Right hindlimb (tissue), 1 donor: ENCODE measurements at regions not wholly inside any gene's neighbourhood (a gene's known extent, or its start where the extent isn't known, plus 50 kb on each side); places are given as distances from the start of the nearest gene placed in this dataset.
"Not testable (repeated sequence)": the region's sequence is repeated elsewhere in the genome, so short reads cannot be mapped to it uniquely, and the experiment has no call there.

ENCODE experiments used
- DNase-seq: peaks from one replicate; pipeline ENCODE4 v3.0.0-alpha.2; 2018

GRCh38 chr6:133802861-133803260, 86.1 kb upstream of the TCF21 start:
- DNase-seq = no peak

- DNase-seq = no peak
Measured at GRCh38 chr6:133804265-133804664, 84.6 kb upstream of the TCF21 start.

- DNase-seq = no peak
Measured at GRCh38 chr6:133805876-133806275, 83.0 kb upstream of the TCF21 start.

- no peak for DNase-seq
Measured at GRCh38 chr6:133806382-133807140, 82.4 kb upstream of the TCF21 start.

- DNase-seq = no peak
Measured at GRCh38 chr6:133807501-133807900, 81.4 kb upstream of the TCF21 start.

- DNase-seq = no peak
Measured at GRCh38 chr6:133809406-133809805, 79.5 kb upstream of the TCF21 start.

- DNase-seq = no peak
Measured at GRCh38 chr6:133811557-133811956, 77.4 kb upstream of the TCF21 start.

GRCh38 chr6:133812446-133812845, 76.5 kb upstream of the TCF21 start:
- not testable (repeated sequence) for DNase-seq

- DNase-seq = no peak
Measured at GRCh38 chr6:133814238-133814637, 74.7 kb upstream of the TCF21 start.

GRCh38 chr6:133814797-133815196, 74.1 kb upstream of the TCF21 start:
- no peak for DNase-seq

GRCh38 chr6:133815313-133815712, 73.6 kb upstream of the TCF21 start:
- no peak for DNase-seq

- no peak for DNase-seq
Measured at GRCh38 chr6:133816171-133816570, 72.7 kb upstream of the TCF21 start.

- DNase-seq = no peak
Measured at GRCh38 chr6:133817460-133818047, 71.4 kb upstream of the TCF21 start.

GRCh38 chr6:133818320-133818719, 70.6 kb upstream of the TCF21 start:
- no peak for DNase-seq

GRCh38 chr6:133820208-133820607, 68.7 kb upstream of the TCF21 start:
- DNase-seq = no peak

- DNase-seq = no peak
Measured at GRCh38 chr6:133827766-133828165, 61.1 kb upstream of the TCF21 start.

GRCh38 chr6:133833949-133834359, 55.0 kb upstream of the TCF21 start:
- no peak for DNase-seq

- no peak for DNase-seq
Measured at GRCh38 chr6:133834472-133835170, 54.3 kb upstream of the TCF21 start.

GRCh38 chr6:133835901-133836300, 53.0 kb upstream of the TCF21 start:
- no peak for DNase-seq

- no peak for DNase-seq
Measured at GRCh38 chr6:133837801-133838349, 51.0 kb upstream of the TCF21 start.
